Fibroblast of lung (primary cell): ENCODE measurements at regions not wholly inside any gene's neighbourhood (a gene's known extent, or its start where the extent isn't known, plus 50 kb on each side); places are given as distances from the start of the nearest gene placed in this dataset.

ENCODE experiments used
- DNase-seq, 2 donors: peaks; one replicate each; pipeline versions ENCODE4 v3.0.0 to v3.0.0-alpha.2; 2010; ENCODE audit warnings: low read depth in 2 of 2
- H2AFZ ChIP-seq: 2 replicates; pipeline ENCODE4 v1.5.1; 2012; ENCODE audit warnings: low read length, control low read depth, inconsistent platforms
- H3K27ac ChIP-seq: 2 replicates; pipeline ENCODE4 v1.5.1; 2011; ENCODE audit warnings: low read length, control low read depth; ENCODE audit not compliant: insufficient read depth
- H3K27me3 ChIP-seq: 2 replicates; pipeline ENCODE4 v1.5.1; 2011; ENCODE audit warnings: mild to moderate bottlenecking, low read length; ENCODE audit not compliant: control insufficient read depth, insufficient read depth
- H3K36me3 ChIP-seq: 2 replicates; pipeline ENCODE4 v1.5.1; 2011; ENCODE audit warnings: low read length; ENCODE audit not compliant: control insufficient read depth, insufficient read depth
- H3K4me1 ChIP-seq: 2 replicates; pipeline ENCODE4 v1.5.1; 2011; ENCODE audit warnings: low read length; ENCODE audit not compliant: control insufficient read depth, insufficient read depth; ENCODE audit errors: extremely low read depth
- H3K4me2 ChIP-seq: 2 replicates; pipeline ENCODE4 v1.5.1; 2011; ENCODE audit warnings: low read length, control low read depth; ENCODE audit not compliant: insufficient read depth; ENCODE audit errors: extremely low read depth
- H3K4me3 ChIP-seq, 4 experiments: fragments of 200-600 bp in 1 of 4; sonication (generic) in 1 of 4; replicated peaks in 1 of 4; 2 replicates each; pipeline ENCODE4 v1.5.1; 2011 to 2016; ENCODE audit warnings: low read length in 4 of 4, low read depth in 3 of 4, mild to moderate bottlenecking in 3 of 4, control low read depth in 2 of 4, inconsistent platforms in 1 of 4, mixed read lengths in 1 of 4; ENCODE audit not compliant: insufficient read depth in 1 of 4; ENCODE audit errors: control extremely low read depth in 1 of 4
- H3K79me2 ChIP-seq: 2 replicates; pipeline ENCODE4 v1.5.1; 2012; ENCODE audit warnings: mild to moderate bottlenecking, low read length, inconsistent platforms; ENCODE audit not compliant: control insufficient read depth, insufficient read depth
- H3K9ac ChIP-seq: 2 replicates; pipeline ENCODE4 v1.5.1; 2011; ENCODE audit warnings: mild to moderate bottlenecking, low read length, control low read depth; ENCODE audit not compliant: insufficient read depth
- H3K9me3 ChIP-seq: 2 replicates; pipeline ENCODE4 v1.5.1; 2012; ENCODE audit warnings: low read depth, low read length; ENCODE audit not compliant: control insufficient read depth, insufficient read depth
- H4K20me1 ChIP-seq: 2 replicates; pipeline ENCODE4 v1.5.1; 2011; ENCODE audit warnings: low read length; ENCODE audit not compliant: control insufficient read depth, insufficient read depth; ENCODE audit errors: extremely low read depth
- EZH2 ChIP-seq: IDR thresholded peaks from 2 replicates; pipeline ENCODE4 v1.5.1; 2012; ENCODE audit warnings: low read length, control low read depth, mild to moderate bottlenecking; ENCODE audit errors: missing control alignments
- TF ChIP-seq, protein P1 (sequence below), 2 donors: IDR thresholded peaks in 1 of 2; conservative IDR thresholded peaks in 1 of 2; 1 replicate in 1 of 2; 2 replicates in 1 of 2; pipeline ENCODE4 v1.5.1; 2011 to 2012; ENCODE audit warnings: low read length in 2 of 2, control low read depth in 1 of 2, inconsistent platforms in 1 of 2, low read depth in 1 of 2, mild to moderate bottlenecking in 1 of 2

DNA sequence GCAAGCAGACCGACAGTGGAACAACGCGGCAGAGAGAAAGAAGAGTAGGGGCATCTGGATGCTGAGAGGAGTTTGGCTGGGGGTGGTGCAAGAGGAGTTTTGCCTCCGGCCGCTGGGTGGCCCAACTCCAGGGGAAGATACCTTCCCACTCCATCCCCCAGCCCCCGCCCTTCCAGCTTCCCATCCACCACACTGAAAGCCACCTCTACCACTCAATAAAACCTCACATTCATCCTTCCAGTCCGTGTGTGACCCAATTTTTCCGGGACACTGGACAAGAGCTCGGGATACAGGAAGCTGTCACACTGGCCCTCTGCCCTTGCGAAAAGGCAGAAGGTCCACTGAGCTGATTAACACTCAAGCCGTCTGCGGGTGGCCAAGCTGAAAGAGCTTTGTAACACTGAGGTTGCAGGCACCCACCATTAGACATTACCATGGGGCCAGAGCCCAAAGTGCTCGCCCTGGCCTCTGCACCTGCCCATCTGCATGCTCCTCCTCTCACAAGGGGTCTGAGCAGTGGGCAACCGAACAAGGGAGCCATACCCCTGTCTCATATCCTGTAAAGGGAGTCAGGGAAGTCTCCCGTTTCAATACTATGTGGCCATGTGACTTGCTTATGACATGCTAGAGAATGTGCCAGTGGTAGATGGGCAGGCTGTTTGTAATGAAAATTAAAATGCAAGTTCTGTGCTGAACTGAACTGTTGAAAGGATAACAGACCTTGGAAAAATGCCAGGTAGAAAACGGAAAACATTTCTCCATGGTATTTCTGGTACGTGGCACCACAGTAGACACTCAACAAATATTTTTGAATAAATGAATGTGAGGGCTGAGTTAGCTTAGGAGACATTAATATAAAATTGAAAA, 205.1 kb upstream of the STARD13 start:
- Histone ChIP-seq H3K36me3 (no peaks in the 10 kb centered on the region), H3K4me1 (peaks cover 6% of the 10 kb centered on the region), H3K27me3 (no peaks in the 10 kb centered on the region), H4K20me1 (no peaks in the 10 kb centered on the region), H3K4me2 (no peak overlapping the region), H3K27ac (no peak overlapping the region), H3K4me3 (no peak overlapping the region), H3K9ac (no peak overlapping the region), H3K79me2 (no peaks in the 10 kb centered on the region), H3K9me3 (no peaks in the 10 kb centered on the region), H2AFZ (peak overlapping the region; percentile 22)
- no peak for DNase-seq
- TF ChIP-seq, protein P1, sequence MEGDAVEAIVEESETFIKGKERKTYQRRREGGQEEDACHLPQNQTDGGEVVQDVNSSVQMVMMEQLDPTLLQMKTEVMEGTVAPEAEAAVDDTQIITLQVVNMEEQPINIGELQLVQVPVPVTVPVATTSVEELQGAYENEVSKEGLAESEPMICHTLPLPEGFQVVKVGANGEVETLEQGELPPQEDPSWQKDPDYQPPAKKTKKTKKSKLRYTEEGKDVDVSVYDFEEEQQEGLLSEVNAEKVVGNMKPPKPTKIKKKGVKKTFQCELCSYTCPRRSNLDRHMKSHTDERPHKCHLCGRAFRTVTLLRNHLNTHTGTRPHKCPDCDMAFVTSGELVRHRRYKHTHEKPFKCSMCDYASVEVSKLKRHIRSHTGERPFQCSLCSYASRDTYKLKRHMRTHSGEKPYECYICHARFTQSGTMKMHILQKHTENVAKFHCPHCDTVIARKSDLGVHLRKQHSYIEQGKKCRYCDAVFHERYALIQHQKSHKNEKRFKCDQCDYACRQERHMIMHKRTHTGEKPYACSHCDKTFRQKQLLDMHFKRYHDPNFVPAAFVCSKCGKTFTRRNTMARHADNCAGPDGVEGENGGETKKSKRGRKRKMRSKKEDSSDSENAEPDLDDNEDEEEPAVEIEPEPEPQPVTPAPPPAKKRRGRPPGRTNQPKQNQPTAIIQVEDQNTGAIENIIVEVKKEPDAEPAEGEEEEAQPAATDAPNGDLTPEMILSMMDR (conservative IDR thresholded peaks at IDR 0.05 in 1 of 2, IDR thresholded peaks at IDR 0.05 in 1 of 2; ENCODE audit: low read depth in 1 of 2, low read length in 2 of 2): no peak
- TF ChIP-seq EZH2: no peak

DNA sequence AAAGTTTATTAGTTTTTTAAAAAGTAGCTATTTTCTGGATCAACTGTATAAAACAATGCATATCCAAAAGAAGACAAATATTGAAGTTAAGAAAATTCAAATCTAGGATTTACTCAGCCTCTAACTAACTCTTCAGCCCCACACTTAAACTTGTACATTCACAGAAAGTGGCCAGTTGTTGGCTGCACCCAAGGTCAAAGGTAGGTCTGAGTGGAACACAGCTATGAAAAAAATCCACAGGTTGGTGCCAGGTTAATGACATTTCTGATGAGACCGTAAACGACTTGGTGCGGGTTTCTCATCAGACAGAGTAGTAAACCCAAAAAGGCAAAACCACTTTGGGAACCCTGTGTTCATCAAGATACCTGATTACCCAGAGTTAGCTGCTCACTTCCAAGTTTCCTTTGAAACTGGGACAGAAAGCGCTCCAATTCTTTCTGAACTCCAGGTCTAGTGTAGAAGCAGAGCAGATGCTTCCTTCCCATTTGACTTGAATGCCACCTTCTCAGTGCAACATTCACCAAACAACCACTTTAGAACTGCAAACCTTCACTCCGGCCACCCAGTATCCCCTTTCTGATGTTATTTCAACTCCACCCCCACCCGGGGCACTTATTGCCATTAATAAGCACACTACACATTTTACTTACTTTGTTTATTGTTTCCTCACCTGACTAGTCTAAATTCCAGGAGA, 208.3 kb upstream of the STARD13 start:
- Histone ChIP-seq H3K27me3 (no peaks in the 10 kb centered on the region), H3K36me3 (no peaks in the 10 kb centered on the region), H2AFZ (no peak overlapping the region), H3K27ac (no peak overlapping the region), H3K79me2 (no peaks in the 10 kb centered on the region), H3K4me3 (no peak overlapping the region), H3K9me3 (no peaks in the 10 kb centered on the region), H3K4me1 (peaks cover 6% of the 10 kb centered on the region), H3K9ac (no peak overlapping the region), H3K4me2 (no peak overlapping the region), H4K20me1 (no peaks in the 10 kb centered on the region)
- TF ChIP-seq, protein P1 (conservative IDR thresholded peaks at IDR 0.05 in 1 of 2, IDR thresholded peaks at IDR 0.05 in 1 of 2; ENCODE audit: low read depth in 1 of 2, low read length in 2 of 2): no peak
- TF ChIP-seq EZH2: no peak
- peak in 1 of 2 donors; percentile 41 for DNase-seq

DNA sequence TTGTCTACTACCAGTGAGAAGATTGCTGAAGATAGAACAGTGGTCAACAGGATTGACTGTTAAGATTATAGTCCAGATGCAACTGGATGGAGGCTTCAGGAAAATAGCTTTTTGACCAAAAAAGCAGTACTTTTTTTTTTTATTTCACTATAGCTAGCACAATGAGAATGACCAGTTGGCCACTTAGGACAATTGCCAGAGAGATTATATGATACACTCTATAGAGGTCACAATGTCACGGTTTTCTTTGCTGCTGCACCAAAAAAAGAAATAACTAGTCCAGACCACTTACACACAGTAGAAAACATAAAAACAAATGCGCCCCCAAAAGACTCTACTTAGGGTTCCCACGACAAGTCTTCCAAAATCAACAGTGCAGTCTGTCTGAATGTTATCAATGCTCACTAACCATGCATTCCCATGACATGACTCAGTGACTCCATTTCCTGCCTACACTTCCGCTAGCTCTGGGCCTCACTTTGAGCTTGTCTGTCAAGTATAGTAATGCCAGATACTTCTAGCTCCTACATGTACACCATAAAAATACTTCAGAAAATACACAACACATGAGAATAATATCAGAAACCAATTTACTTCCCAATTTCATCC, 209.1 kb upstream of the STARD13 start:
- TF ChIP-seq, protein P1 (conservative IDR thresholded peaks at IDR 0.05 in 1 of 2, IDR thresholded peaks at IDR 0.05 in 1 of 2; ENCODE audit: low read depth in 1 of 2, low read length in 2 of 2): no peak
- no peak for TF ChIP-seq EZH2
- DNase-seq: peak; percentile 87 to 98
- Histone ChIP-seq H3K27me3 (no peaks in the 10 kb centered on the region), H3K4me2 (peak overlapping the region; percentile 37), H2AFZ (no peak overlapping the region), H3K9me3 (no peaks in the 10 kb centered on the region), H3K79me2 (no peaks in the 10 kb centered on the region), H3K27ac (peak overlapping the region; percentile 43), H3K36me3 (no peaks in the 10 kb centered on the region), H4K20me1 (no peaks in the 10 kb centered on the region), H3K4me1 (peaks cover 6% of the 10 kb centered on the region), H3K4me3 (no peak overlapping the region), H3K9ac (no peak overlapping the region)
